Endothelial cell of umbilical vein (primary cell): ENCODE measurements at regions not wholly inside any gene's neighbourhood (a gene's known extent, or its start where the extent isn't known, plus 50 kb on each side); places are given as distances from the start of the nearest gene placed in this dataset.

Source experiments
- BruUV-seq: library from RNA; stranded (reverse); fragments of 400-500 nt; replicated peaks from 2 replicates; lab custom pipeline; 2021; lab: Mats Ljungman, UMichigan
- CTCF ChIA-PET: fragments of 300-600, 350-600 bp; sonication (Branson Sonifier 250); formaldehyde crosslinking; loops from one replicate; lab custom pipeline; 2021; ENCODE audit warnings: antibody characterized with exemption, inconsistent platforms; lab: Charles Lee
- POLR2A ChIA-PET: fragments of 300-600, 350-600 bp; sonication (Branson Sonifier 250); formaldehyde crosslinking; loops from one replicate; lab custom pipeline; 2021; ENCODE audit warnings: antibody characterized with exemption, inconsistent platforms; lab: Charles Lee
- DNase-seq: peaks from one replicate; pipeline ENCODE4 v3.0.0-alpha.2; 2011; ENCODE audit warnings: low read depth, low spot score
- FAIRE-seq: peaks from 2 replicates; lab custom pipeline; 2011; peaks lifted over from hg19 to GRCh38; lab: Jason Lieb, UNC
- H2AFZ ChIP-seq: 2 replicates; pipeline ENCODE4 v1.6.0; 2012; ENCODE audit warnings: low read depth, low read length, control low read depth, inconsistent platforms
- H3K27ac ChIP-seq: 2 replicates; pipeline ENCODE4 v1.5.1; 2011; ENCODE audit warnings: low read depth, mild to moderate bottlenecking, control low read depth, low read length, moderate library complexity; ENCODE audit not compliant: insufficient read depth
- H3K27me3 ChIP-seq, 2 experiments: 2 replicates each; pipeline versions ENCODE4 v1.6.0 to v1.6.1; 2011; ENCODE audit warnings: low read length in 2 of 2, mixed read lengths in 1 of 2; ENCODE audit not compliant: control insufficient read depth in 2 of 2, insufficient read depth in 2 of 2
- H3K36me3 ChIP-seq, 2 experiments: 2 replicates in 1 of 2; 3 replicates in 1 of 2; pipeline ENCODE4 v1.5.1; 2011; ENCODE audit warnings: low read length in 2 of 2, mild to moderate bottlenecking in 1 of 2, moderate library complexity in 1 of 2; ENCODE audit not compliant: control insufficient read depth in 2 of 2, insufficient read depth in 2 of 2; ENCODE audit errors: extremely low read depth in 1 of 2
- H3K4me1 ChIP-seq: 3 replicates; pipeline ENCODE4 v1.5.1; 2011; ENCODE audit warnings: mild to moderate bottlenecking, low read length; ENCODE audit not compliant: control insufficient read depth, insufficient read depth; ENCODE audit errors: extremely low read depth
- H3K4me2 ChIP-seq: 2 replicates; pipeline ENCODE4 v1.6.1; 2011; ENCODE audit warnings: low read length, control low read depth, mixed read lengths; ENCODE audit not compliant: insufficient read depth
- H3K4me3 ChIP-seq, 3 experiments: fragments of 200-600 bp in 1 of 3; sonication (generic), shearing (Covaris generic) in 1 of 3; replicated peaks in 1 of 3; 2 replicates each; pipeline ENCODE4 v1.5.1; 2011 to 2016; ENCODE audit warnings: control low read depth in 3 of 3, low read length in 3 of 3, mild to moderate bottlenecking in 2 of 3, inconsistent platforms in 1 of 3, low read depth in 1 of 3, moderate library complexity in 1 of 3; ENCODE audit not compliant: insufficient read depth in 1 of 3
- H3K79me2 ChIP-seq: 2 replicates; pipeline ENCODE4 v1.6.0; 2012; ENCODE audit warnings: low read length, inconsistent platforms; ENCODE audit not compliant: control insufficient read depth, insufficient read depth
- H3K9ac ChIP-seq: replicated peaks from 2 replicates; pipeline ENCODE3; 2011; ENCODE audit warnings: low read length, control low read depth; ENCODE audit not compliant: insufficient read depth; ENCODE audit errors: extremely low read depth
- H3K9me1 ChIP-seq: replicated peaks from 3 replicates; pipeline ENCODE4 v1.6.0; 2011; ENCODE audit warnings: mild to moderate bottlenecking, low read length; ENCODE audit not compliant: control insufficient read depth, insufficient read depth; ENCODE audit errors: extremely low read depth
- H3K9me3 ChIP-seq: replicated peaks from 2 replicates; pipeline ENCODE4 v1.5.1; 2012; ENCODE audit warnings: low read length, inconsistent platforms; ENCODE audit not compliant: control insufficient read depth, insufficient read depth
- H4K20me1 ChIP-seq: replicated peaks from 2 replicates; pipeline ENCODE3; 2011; ENCODE audit warnings: mild to moderate bottlenecking, low read length; ENCODE audit not compliant: control insufficient read depth, insufficient read depth; ENCODE audit errors: extremely low read depth
- CTCF ChIP-seq, 2 donors: IDR thresholded peaks; 1 replicate in 1 of 2; 2 replicates in 1 of 2; pipeline ENCODE4 v1.5.1; 2011; ENCODE audit warnings: low read length in 2 of 2, mild to moderate bottlenecking in 2 of 2, moderate library complexity in 2 of 2, control low read depth in 1 of 2, inconsistent platforms in 1 of 2, low read depth in 1 of 2; ENCODE audit not compliant: insufficient read depth in 1 of 2; ENCODE audit errors: extremely low read depth in 1 of 2
- EZH2 ChIP-seq: IDR thresholded peaks from 2 replicates; pipeline ENCODE4 v1.6.1; 2012; ENCODE audit warnings: borderline replicate concordance, low read depth, mild to moderate bottlenecking, moderate library complexity, low read length, inconsistent platforms; ENCODE audit not compliant: severe bottlenecking
- FOS ChIP-seq: IDR thresholded peaks from 2 replicates; pipeline ENCODE4 v1.6.1; 2011; ENCODE audit warnings: mild to moderate bottlenecking, low read length, moderate library complexity, borderline replicate concordance; ENCODE audit not compliant: insufficient read depth
- GATA2 ChIP-seq: IDR thresholded peaks from 2 replicates; pipeline ENCODE4 v1.7.0; 2011; ENCODE audit warnings: low read depth, mild to moderate bottlenecking, moderate library complexity, mixed read lengths, low read length; ENCODE audit not compliant: insufficient read length, insufficient read depth
- JUN ChIP-seq: IDR thresholded peaks from 2 replicates; pipeline ENCODE4 v1.6.1; 2011; ENCODE audit warnings: borderline replicate concordance, low read depth; ENCODE audit not compliant: insufficient read length, insufficient read depth
- MAX ChIP-seq: IDR thresholded peaks from 2 replicates; pipeline ENCODE4 v1.6.1; 2011; ENCODE audit not compliant: insufficient read depth, insufficient read length
- MYC ChIP-seq: IDR thresholded peaks from one replicate; pipeline ENCODE4 v1.6.1; 2011; ENCODE audit warnings: mild to moderate bottlenecking, low read depth, low read length
- POLR2A ChIP-seq: IDR thresholded peaks from 2 replicates; pipeline ENCODE4 v1.6.1; 2012; ENCODE audit warnings: low read depth, mild to moderate bottlenecking, control low read depth, low read length
- POLR2AphosphoS5 ChIP-seq: IDR thresholded peaks from 2 replicates; pipeline ENCODE4 v1.6.1; 2012; ENCODE audit warnings: low read depth, mild to moderate bottlenecking, control low read depth, low read length, moderate library complexity; ENCODE audit not compliant: insufficient read depth
- dilution Hi-C: fragments of 300-500 bp; cut with MboI; formaldehyde crosslinking; loops from one replicate; pipeline ENCODE4 v1.15.0; 2019; ENCODE audit warnings: low sequenced_read_pairs; ENCODE audit not compliant: extremely low pct_ligation_motif_present
- intact Hi-C: fragments of 100-400 bp; cut with micrococcal nuclease; formaldehyde crosslinking; loops from one replicate; pipeline ENCODE4 v1.10.0; 2022

GRCh38 chr3:65019443-65020055 is 331.7 kb upstream of the ADAMTS9 start:
- Histone ChIP-seq H3K27ac (no peak overlapping the region), H3K9me3 (no peaks in the 10 kb centered on the region), H3K9ac (no peak overlapping the region), H3K79me2 (no peaks in the 10 kb centered on the region), H3K27me3 (no peaks in the 10 kb centered on the region), H4K20me1 (no peaks in the 10 kb centered on the region), H3K4me2 (no peak overlapping the region), H2AFZ (no peak overlapping the region), H3K9me1 (no peaks in the 10 kb centered on the region), H3K4me3 (no peak overlapping the region), H3K36me3 (no peaks in the 10 kb centered on the region), H3K4me1 (no peaks in the 10 kb centered on the region)
- DNase-seq (no peak), FAIRE-seq (no peak)
- CTCF ChIA-PET = interaction anchor here (1.2 kb wide), 1 partner anchor 151 kb away, joined by 5 read pairs; no protein-coding TSS in a partner anchor
- intact Hi-C loops (no loop called here), dilution Hi-C loops (no loop called here)
- BruUV-seq = no TSS peak
- POLR2A ChIA-PET = no interaction called here
- TF ChIP-seq JUN = no peak
- TF ChIP-seq CTCF (IDR thresholded peaks at IDR 0.05; ENCODE audit: extremely low read depth in 1 of 2, insufficient read depth in 1 of 2, low read depth in 1 of 2, low read length in 2 of 2) = no peak
- TF ChIP-seq MAX = no peak
- TF ChIP-seq POLR2A = no peak
- TF ChIP-seq EZH2 = no peak
- no peak for TF ChIP-seq FOS
- no peak for TF ChIP-seq MYC
- TF ChIP-seq POLR2AphosphoS5 = no peak
- no peak for TF ChIP-seq GATA2
